Activated naive CD8-positive, alpha-beta T cell treated with anti-CD3 and anti-CD28 coated beads for 36 hours (primary cell): ENCODE measurements at regions not wholly inside any gene's neighbourhood (a gene's known extent, or its start where the extent isn't known, plus 50 kb on each side); places are given as distances from the start of the nearest gene placed in this dataset.
"Not testable (repeated sequence)": the region's sequence is repeated elsewhere in the genome, so short reads cannot be mapped to it uniquely, and the experiment has no call there.

Experiments used
- DNase-seq: peaks from one replicate; pipeline ENCODE4 v3.0.0; 2021
- H3K27ac Mint-ChIP-seq: one replicate; pipeline ENCODE4 v1.8.0; 2022; ENCODE audit warnings: mild to moderate bottlenecking, moderate library complexity, mixed read lengths
- H3K27me3 Mint-ChIP-seq: one replicate; pipeline ENCODE4 v1.8.0; 2022; ENCODE audit warnings: mild to moderate bottlenecking, mixed read lengths
- H3K36me3 Mint-ChIP-seq: one replicate; pipeline ENCODE4 v1.8.0; 2021; ENCODE audit warnings: mild to moderate bottlenecking, mixed read lengths
- H3K4me1 Mint-ChIP-seq: one replicate; pipeline ENCODE4 v1.8.0; 2021; ENCODE audit warnings: mixed read lengths
- H3K4me3 Mint-ChIP-seq: one replicate; pipeline ENCODE4 v1.8.0; 2022; ENCODE audit warnings: mild to moderate bottlenecking, moderate library complexity, mixed read lengths
- H3K9me3 Mint-ChIP-seq: one replicate; pipeline ENCODE4 v1.8.0; 2022; ENCODE audit warnings: mixed read lengths

DNA sequence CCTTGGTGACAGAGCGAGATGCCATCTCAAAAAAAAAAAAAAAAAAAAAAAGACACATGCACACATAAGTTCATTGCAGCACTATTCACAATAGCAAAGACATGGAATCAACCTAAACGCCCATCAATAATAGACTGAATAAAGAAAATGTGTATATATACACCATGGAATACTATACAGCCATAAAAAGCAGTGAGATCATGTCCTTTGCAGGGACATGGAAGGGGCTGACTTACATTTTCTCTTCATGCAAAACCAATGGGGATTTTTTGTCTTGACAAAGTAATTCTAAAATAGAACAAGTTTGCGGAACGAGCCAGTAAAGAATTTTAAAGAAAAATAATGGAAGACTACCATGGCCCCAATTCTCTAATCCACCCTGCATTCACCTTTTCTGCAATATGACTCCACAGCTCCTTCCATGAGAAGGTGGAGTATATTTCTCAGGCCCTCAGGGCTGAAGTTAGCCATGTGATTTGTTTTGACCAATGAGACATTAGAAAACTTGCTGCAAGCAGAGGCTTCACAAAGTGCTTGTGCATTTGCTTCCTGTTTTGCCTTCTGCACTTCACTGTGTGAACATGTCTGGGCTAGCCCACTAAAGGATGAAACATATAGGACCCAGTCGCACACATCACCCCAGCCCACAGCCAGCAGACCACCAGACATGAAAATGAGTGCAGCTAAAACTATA is 78.8 kb upstream of the NR5A2 start:
- no peak overlapping the region for H3K27ac Mint-ChIP-seq
- H3K4me3 Mint-ChIP-seq, result no peak overlapping the region
- no peak for DNase-seq
- peaks cover 9% of the 10 kb centered on the region for H3K4me1 Mint-ChIP-seq
- peaks cover 62% of the 10 kb centered on the region for H3K27me3 Mint-ChIP-seq
- no peaks in the 10 kb centered on the region for H3K36me3 Mint-ChIP-seq
- H3K9me3 Mint-ChIP-seq, result no peaks in the 10 kb centered on the region

DNA sequence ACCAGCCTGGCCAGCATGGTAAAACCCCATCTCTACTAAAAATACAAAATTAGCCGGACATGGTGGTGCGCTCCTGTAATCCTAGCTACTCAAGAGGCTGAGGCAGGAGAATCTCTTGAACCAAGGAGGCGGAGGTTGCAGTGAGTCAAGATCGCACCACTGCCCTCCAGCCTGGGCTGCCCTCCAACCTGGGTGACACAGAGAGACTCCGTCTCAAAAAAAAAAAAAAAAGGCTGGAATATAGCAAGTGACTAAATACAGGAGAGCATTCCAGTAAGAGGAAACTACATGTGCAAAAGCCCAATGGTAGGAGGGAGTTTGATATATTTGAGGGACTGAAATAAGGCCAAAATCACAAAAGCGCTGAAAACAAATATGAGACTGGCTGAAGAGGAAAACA is 76.5 kb upstream of the NR5A2 start:
- H3K4me3 Mint-ChIP-seq, H3K4me1 Mint-ChIP-seq, H3K9me3 Mint-ChIP-seq, DNase-seq, H3K27ac Mint-ChIP-seq, H3K36me3 Mint-ChIP-seq: not testable (repeated sequence)
- H3K27me3 Mint-ChIP-seq, result peaks cover 53% of the 10 kb centered on the region

DNA sequence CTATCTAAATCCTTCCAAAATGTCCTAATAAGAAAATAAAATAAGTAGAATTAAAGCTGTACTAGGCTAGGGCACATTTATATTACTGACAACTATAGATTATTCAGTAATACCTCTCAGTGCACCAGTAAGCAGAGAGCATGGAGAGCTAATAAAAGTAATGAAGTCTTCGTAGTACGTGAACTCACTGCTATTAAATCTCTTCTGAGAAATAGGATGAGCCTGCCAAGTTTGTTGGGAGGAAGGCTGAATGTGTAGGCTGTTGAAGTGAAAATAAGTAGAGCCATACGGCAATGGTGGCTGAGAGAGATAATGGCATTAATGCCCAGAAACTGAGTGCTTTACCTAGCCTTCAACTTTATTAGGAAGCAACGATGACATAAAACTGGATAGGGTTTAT is 73.9 kb upstream of the NR5A2 start:
- no peak for DNase-seq
- peaks cover 5% of the 10 kb centered on the region for H3K9me3 Mint-ChIP-seq
- no peak overlapping the region for H3K4me3 Mint-ChIP-seq
- H3K27ac Mint-ChIP-seq, result no peak overlapping the region
- H3K4me1 Mint-ChIP-seq, result no peaks in the 10 kb centered on the region
- H3K36me3 Mint-ChIP-seq, result no peaks in the 10 kb centered on the region
- H3K27me3 Mint-ChIP-seq, result peaks cover 40% of the 10 kb centered on the region

DNA sequence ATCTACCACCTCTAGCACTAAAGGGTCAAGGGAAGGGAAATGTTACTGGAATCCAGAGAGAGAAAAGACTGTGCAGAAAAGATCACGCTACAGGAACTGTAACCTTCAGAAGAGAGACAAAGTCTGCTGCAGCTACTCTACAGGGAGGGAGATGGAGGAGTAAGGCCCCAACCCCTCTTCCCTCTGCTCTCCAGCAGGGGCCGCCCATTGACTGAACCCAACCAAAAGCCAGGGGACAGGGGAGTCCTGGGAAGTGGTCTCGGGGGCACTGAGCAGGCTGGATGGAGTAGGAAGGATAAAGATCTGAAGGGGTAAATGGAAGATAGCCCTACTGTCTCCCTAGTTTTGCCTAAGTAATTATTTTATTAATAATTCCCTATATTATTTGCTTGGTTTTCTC is 72.8 kb upstream of the NR5A2 start:
- Mint-ChIP-seq H3K36me3 (no peaks in the 10 kb centered on the region), H3K9me3 (peaks cover 5% of the 10 kb centered on the region), H3K4me3 (no peak overlapping the region), H3K27me3 (peaks cover 35% of the 10 kb centered on the region), H3K27ac (no peak overlapping the region), H3K4me1 (no peaks in the 10 kb centered on the region)
- DNase-seq, result no peak

DNA sequence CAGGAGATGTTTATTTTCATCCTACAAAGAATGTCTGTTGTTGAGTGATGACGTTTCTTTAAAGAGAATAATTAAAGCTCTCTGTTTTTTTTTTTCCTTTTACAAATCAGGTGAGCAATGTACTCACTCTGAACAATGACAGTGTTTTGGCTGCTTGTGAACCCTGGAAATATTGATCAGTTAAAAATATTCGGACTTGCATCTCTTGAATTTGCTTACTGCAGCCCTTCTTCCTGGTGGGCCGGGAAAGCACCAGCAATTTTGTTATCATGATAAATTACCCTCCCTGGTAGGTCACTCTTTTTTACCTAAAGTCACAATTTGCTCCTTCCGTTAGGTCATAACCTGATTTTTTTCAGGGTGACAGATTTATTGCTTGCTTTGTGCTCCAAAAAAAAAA is 72.3 kb upstream of the NR5A2 start:
- Mint-ChIP-seq H3K36me3 (no peaks in the 10 kb centered on the region), H3K4me3 (no peak overlapping the region), H3K9me3 (peaks cover 5% of the 10 kb centered on the region), H3K27ac (no peak overlapping the region), H3K4me1 (no peaks in the 10 kb centered on the region), H3K27me3 (peaks cover 35% of the 10 kb centered on the region)
- DNase-seq, result no peak

DNA sequence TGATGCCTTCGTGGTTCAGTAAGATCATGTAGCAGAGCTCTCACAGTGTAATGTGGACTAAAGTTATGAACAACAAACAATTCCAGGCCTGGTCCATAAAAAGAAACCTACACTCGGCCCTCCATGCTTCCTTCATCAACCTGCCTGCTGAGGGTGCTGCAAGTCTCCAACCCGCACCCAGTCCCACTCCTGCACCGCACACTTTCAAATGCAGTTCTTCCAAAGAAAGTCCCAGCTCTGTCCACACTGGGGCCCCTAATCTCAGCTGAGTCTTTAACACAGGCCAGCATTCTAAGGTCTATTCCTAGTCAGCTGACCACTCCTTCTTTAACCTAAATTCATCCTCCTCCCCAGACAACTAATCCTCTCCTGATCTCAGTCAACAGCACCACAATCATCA is 71.5 kb upstream of the NR5A2 start:
- Mint-ChIP-seq H3K4me1 (no peaks in the 10 kb centered on the region), H3K27ac (no peak overlapping the region), H3K36me3 (no peaks in the 10 kb centered on the region), H3K4me3 (no peak overlapping the region), H3K9me3 (peaks cover 5% of the 10 kb centered on the region), H3K27me3 (peaks cover 34% of the 10 kb centered on the region)
- no peak for DNase-seq

DNA sequence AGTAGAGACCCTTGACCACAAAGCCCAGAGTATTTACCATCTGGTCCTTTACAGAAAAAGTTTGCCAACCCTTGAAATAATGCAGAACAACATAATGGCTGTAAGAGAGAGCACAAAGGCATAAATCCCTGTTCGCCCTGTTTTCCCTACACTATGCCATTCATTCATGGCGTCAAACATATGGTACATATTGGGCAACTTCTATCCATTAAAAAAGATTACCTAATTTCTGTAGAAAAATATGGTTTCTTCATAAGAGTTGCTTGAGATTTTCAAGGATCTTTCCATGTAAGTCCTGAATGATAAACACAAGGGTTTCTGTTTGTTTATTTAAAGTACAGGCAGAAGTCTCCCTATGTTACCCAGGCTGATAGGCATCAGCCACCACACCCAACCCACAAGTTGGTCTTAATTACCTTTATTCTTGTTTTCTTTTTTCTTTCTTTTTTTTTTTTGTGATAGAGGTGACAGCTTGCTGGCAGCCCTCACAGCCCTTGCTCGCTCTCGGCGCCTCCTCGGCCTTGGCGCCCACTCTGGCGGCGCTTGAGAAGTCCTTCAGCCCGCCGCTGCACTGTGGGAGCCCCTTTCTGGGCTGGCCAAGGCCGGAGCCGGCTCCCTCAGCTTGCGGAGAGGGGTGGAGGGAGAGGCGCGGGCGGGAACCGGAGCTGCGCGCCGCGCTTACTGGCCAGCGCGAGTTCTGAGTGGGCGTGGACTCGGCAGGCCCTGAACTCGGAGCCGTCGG is 68.3 kb upstream of the NR5A2 start:
- no peak for DNase-seq
- H3K9me3 Mint-ChIP-seq, result peaks cover 5% of the 10 kb centered on the region
- no peaks in the 10 kb centered on the region for H3K4me1 Mint-ChIP-seq
- no peaks in the 10 kb centered on the region for H3K36me3 Mint-ChIP-seq
- H3K27me3 Mint-ChIP-seq, result peaks cover 32% of the 10 kb centered on the region
- H3K4me3 Mint-ChIP-seq, result no peak overlapping the region
- H3K27ac Mint-ChIP-seq, result no peak overlapping the region

DNA sequence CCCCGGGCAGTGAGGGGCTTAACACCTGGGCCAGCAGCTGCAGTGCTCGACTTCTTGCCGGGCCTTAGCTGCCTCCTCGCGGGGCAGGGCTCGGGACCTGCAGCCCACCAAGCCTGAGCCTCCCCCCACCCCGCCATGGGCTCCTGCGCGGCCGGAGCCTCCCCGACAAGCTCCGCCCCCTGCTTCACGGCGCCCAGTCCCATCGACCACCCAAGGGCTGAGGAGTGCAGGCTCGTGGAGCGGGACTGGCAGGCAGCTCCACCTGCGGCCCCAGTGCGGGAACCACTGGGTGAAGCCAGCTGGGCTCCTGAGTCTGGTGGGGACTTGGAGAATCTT is 67.8 kb upstream of the NR5A2 start:
- Mint-ChIP-seq H3K27me3 (peaks cover 30% of the 10 kb centered on the region), H3K9me3 (peaks cover 5% of the 10 kb centered on the region), H3K4me3 (no peak overlapping the region), H3K36me3 (no peaks in the 10 kb centered on the region), H3K27ac (no peak overlapping the region), H3K4me1 (no peaks in the 10 kb centered on the region)
- no peak for DNase-seq

DNA sequence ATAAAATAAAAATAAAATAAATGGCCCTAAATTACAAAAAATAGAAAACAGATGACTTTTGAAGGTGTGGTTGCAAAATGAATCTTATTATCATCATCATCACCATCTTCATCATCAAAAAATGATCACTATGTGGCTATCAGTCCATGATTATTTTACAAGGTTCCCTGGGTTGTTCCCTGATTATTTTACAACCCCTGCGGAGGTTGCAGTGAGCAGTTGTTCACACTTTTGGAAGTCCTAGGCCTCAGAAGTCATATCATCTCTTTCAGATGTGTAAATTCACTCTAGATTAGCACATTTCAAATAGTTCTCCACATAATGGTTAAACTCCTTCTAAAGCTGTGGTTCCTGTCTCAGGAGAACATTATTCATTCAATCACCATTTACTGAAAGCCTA is 57.4 kb upstream of the NR5A2 start:
- H3K9me3 Mint-ChIP-seq, result no peaks in the 10 kb centered on the region
- H3K27ac Mint-ChIP-seq, result no peak overlapping the region
- peaks cover 21% of the 10 kb centered on the region for H3K27me3 Mint-ChIP-seq
- H3K36me3 Mint-ChIP-seq, result no peaks in the 10 kb centered on the region
- no peaks in the 10 kb centered on the region for H3K4me1 Mint-ChIP-seq
- DNase-seq, result no peak
- no peak overlapping the region for H3K4me3 Mint-ChIP-seq

DNA sequence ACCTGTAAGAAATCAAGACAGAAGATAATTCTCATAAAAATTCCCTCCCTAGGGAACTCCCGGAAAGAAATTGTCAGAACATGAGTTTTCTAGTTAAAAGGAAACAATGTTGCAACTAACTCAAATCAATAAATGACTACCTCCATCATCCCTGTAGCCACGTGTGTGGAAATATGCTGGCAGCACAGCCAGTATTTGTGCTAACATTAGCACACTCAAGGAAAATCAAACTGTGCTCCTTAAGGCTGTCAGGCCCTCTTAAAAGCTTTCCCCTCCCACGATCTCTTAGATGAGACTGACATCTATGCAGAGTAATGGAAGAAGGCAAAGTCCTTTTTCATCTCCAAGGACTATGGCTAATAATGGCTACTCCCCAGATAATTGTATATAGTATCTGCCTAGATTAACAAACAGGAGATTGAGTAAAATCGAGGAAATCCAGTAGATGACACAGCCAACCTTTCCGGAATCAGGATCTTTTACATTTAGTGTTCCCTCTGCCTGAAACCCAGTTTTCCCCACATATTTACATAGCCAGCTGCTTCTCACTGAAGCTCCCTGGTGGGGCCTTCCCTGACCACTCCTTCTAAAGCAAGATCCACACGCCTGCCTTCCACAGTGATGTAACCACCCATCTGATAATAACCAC is 50.9 kb upstream of the NR5A2 start:
- DNase-seq, result no peak
- H3K9me3 Mint-ChIP-seq, result no peaks in the 10 kb centered on the region
- no peak overlapping the region for H3K4me3 Mint-ChIP-seq
- H3K27ac Mint-ChIP-seq, result no peak overlapping the region
- peaks cover 22% of the 10 kb centered on the region for H3K27me3 Mint-ChIP-seq
- H3K4me1 Mint-ChIP-seq, result no peaks in the 10 kb centered on the region
- no peaks in the 10 kb centered on the region for H3K36me3 Mint-ChIP-seq
